Right forelimb (tissue), 1 donor: ENCODE measurements at regions not wholly inside any gene's neighbourhood (a gene's known extent, or its start where the extent isn't known, plus 50 kb on each side); places are given as distances from the start of the nearest gene placed in this dataset.
A peak's percentile ranks its signal among the peaks of the same experiment; 100 is the strongest.
"Not testable (repeated sequence)": the region's sequence is repeated elsewhere in the genome, so short reads cannot be mapped to it uniquely, and the experiment has no call there.

Experiments
- DNase-seq: peaks from one replicate; pipeline ENCODE4 v3.0.0-alpha.2; 2018

GRCh38 chr4:111989817-111990216 is 155.4 kb upstream of the FAM241A start:
- no peak for DNase-seq

- DNase-seq: no peak
Observed at GRCh38 chr4:111991163-111991562, 154.1 kb upstream of the FAM241A start.

GRCh38 chr4:111991797-111992196 is 153.5 kb upstream of the FAM241A start:
- DNase-seq: no peak

- no peak for DNase-seq
Observed at GRCh38 chr4:111992351-111993168, 152.7 kb upstream of the FAM241A start.

GRCh38 chr4:111994392-111994791 is 150.9 kb upstream of the FAM241A start:
- no peak for DNase-seq

GRCh38 chr4:111997785-111998184 is 147.5 kb upstream of the FAM241A start:
- DNase-seq: no peak

- DNase-seq: no peak
Observed at GRCh38 chr4:111999801-112000200, 145.5 kb upstream of the FAM241A start.

GRCh38 chr4:112001041-112001440 is 144.2 kb upstream of the FAM241A start:
- DNase-seq: no peak

GRCh38 chr4:112002248-112002661 is 143.0 kb upstream of the FAM241A start:
- DNase-seq: no peak

- DNase-seq: no peak
Observed at GRCh38 chr4:112003231-112003907, 141.9 kb upstream of the FAM241A start.

- DNase-seq: no peak
Observed at GRCh38 chr4:112005027-112005426, 140.2 kb upstream of the FAM241A start.

- DNase-seq: no peak
Observed at GRCh38 chr4:112007391-112007790, 137.9 kb upstream of the FAM241A start.

GRCh38 chr4:112015960-112016359 is 129.3 kb upstream of the FAM241A start:
- DNase-seq: no peak

GRCh38 chr4:112023402-112023950 is 121.8 kb upstream of the FAM241A start:
- no peak for DNase-seq

GRCh38 chr4:112026058-112026457 is 119.2 kb upstream of the FAM241A start:
- no peak for DNase-seq

GRCh38 chr4:112029771-112030171 is 115.5 kb upstream of the FAM241A start:
- DNase-seq: no peak

- DNase-seq: peak; percentile 51
Observed at GRCh38 chr4:112031712-112032328, 113.4 kb upstream of the FAM241A start.

- DNase-seq: no peak
Observed at GRCh38 chr4:112036886-112037285, 108.4 kb upstream of the FAM241A start.

GRCh38 chr4:112038861-112039260 is 106.4 kb upstream of the FAM241A start:
- DNase-seq: no peak

- DNase-seq: not testable (repeated sequence)
Observed at GRCh38 chr4:112049119-112049518, 96.1 kb upstream of the FAM241A start.

- no peak for DNase-seq
Observed at GRCh38 chr4:112053825-112054350, 91.4 kb upstream of the FAM241A start.

GRCh38 chr4:112055100-112055499 is 90.2 kb upstream of the FAM241A start:
- no peak for DNase-seq

- DNase-seq: no peak
Observed at GRCh38 chr4:112057470-112057869, 87.8 kb upstream of the FAM241A start.
